ENCODE measurements at regions not wholly inside any gene's neighbourhood (a gene's known extent, or its start where the extent isn't known, plus 50 kb on each side); places are given as distances from the start of the nearest gene placed in this dataset.

- DNase-seq: no peak
- intact Hi-C loops (cut with DNase I): no loop called here
- no peak for TF ChIP-seq POLR2AphosphoS5 (IDR thresholded peaks at IDR 0.05)
- TF ChIP-seq, protein P1, sequence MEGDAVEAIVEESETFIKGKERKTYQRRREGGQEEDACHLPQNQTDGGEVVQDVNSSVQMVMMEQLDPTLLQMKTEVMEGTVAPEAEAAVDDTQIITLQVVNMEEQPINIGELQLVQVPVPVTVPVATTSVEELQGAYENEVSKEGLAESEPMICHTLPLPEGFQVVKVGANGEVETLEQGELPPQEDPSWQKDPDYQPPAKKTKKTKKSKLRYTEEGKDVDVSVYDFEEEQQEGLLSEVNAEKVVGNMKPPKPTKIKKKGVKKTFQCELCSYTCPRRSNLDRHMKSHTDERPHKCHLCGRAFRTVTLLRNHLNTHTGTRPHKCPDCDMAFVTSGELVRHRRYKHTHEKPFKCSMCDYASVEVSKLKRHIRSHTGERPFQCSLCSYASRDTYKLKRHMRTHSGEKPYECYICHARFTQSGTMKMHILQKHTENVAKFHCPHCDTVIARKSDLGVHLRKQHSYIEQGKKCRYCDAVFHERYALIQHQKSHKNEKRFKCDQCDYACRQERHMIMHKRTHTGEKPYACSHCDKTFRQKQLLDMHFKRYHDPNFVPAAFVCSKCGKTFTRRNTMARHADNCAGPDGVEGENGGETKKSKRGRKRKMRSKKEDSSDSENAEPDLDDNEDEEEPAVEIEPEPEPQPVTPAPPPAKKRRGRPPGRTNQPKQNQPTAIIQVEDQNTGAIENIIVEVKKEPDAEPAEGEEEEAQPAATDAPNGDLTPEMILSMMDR (IDR thresholded peaks at IDR 0.05): no peak
- TF ChIP-seq POLR2A (IDR thresholded peaks at IDR 0.05): no peak
- TF ChIP-seq EP300 (IDR thresholded peaks at IDR 0.05): no peak
- no peaks in the 10 kb centered on the region for H3K36me3 ChIP-seq
- no peaks in the 10 kb centered on the region for H3K4me1 ChIP-seq
- H3K4me3 ChIP-seq: no peak overlapping the region
- WGBS, 2 donors: 79 to 88% methylated on average over 15 of the region's 15 CpGs
- no peak overlapping the region for H3K27ac ChIP-seq
- peaks cover 0 to 10% (median 3%) of the 10 kb centered on the region in 3 donors for H3K27me3 ChIP-seq
- H3K9me3 ChIP-seq: peaks cover 0 to 3% (median 0%) of the 10 kb centered on the region in 4 donors
These were observed 1258.8 kb downstream of the BRD1 start for GRCh38 chr22:48568736-48569330.

GRCh38 chr22:48567213-48567975 lies 1260.3 kb downstream of the BRD1 start:
- no peaks in the 10 kb centered on the region for H3K27me3 ChIP-seq
- no peak overlapping the region for H3K27ac ChIP-seq
- no peak overlapping the region for H3K4me3 ChIP-seq
- WGBS, 2 donors: 37 to 40% methylated on average over 18 of the region's 18 CpGs
- no peaks in the 10 kb centered on the region for H3K4me1 ChIP-seq
- no peaks in the 10 kb centered on the region for H3K36me3 ChIP-seq
- intact Hi-C loops (cut with DNase I): no loop called here
- TF ChIP-seq POLR2AphosphoS5 (IDR thresholded peaks at IDR 0.05) (no peak), EP300 (IDR thresholded peaks at IDR 0.05) (no peak), POLR2A (IDR thresholded peaks at IDR 0.05) (no peak)
- TF ChIP-seq, protein P1 (IDR thresholded peaks at IDR 0.05): no peak
- no peak for DNase-seq
- H3K9me3 ChIP-seq: peaks cover 0 to 3% (median 0%) of the 10 kb centered on the region in 4 donors

DNA sequence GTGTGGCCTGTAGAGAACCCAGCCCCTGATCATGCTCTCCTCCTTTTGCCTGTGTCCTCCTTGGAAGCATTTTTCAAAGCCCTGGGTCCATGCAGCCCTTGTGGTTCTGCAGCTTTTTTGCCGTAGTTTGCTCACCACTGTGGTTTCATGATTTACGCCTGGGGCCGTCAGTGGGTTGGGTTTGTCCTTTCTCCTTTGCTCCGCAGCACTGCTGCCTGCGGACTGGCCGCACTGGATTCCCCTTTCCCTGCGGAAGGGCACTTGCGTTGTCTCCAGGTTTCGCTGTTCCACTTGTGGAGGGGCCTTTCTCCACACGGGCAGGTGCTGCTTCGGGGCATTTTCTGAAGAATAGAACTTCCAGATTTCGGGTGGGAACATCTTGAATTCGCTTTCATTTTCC lies 1260.9 kb downstream of the BRD1 start:
- TF ChIP-seq EP300 (IDR thresholded peaks at IDR 0.05) (no peak), POLR2AphosphoS5 (IDR thresholded peaks at IDR 0.05) (no peak), POLR2A (IDR thresholded peaks at IDR 0.05) (no peak)
- TF ChIP-seq, protein P1 (IDR thresholded peaks at IDR 0.05): no peak
- Histone ChIP-seq H3K9me3 (peaks cover 0 to 3% (median 0%) of the 10 kb centered on the region in 4 donors), H3K27me3 (no peaks in the 10 kb centered on the region), H3K36me3 (no peaks in the 10 kb centered on the region), H3K4me1 (no peaks in the 10 kb centered on the region), H3K27ac (no peak overlapping the region), H3K4me3 (no peak overlapping the region)
- no peak for DNase-seq
- intact Hi-C loops (cut with DNase I): no loop called here
- WGBS, 2 donors: 27 to 47% methylated on average over 13 of the region's 13 CpGs

DNA sequence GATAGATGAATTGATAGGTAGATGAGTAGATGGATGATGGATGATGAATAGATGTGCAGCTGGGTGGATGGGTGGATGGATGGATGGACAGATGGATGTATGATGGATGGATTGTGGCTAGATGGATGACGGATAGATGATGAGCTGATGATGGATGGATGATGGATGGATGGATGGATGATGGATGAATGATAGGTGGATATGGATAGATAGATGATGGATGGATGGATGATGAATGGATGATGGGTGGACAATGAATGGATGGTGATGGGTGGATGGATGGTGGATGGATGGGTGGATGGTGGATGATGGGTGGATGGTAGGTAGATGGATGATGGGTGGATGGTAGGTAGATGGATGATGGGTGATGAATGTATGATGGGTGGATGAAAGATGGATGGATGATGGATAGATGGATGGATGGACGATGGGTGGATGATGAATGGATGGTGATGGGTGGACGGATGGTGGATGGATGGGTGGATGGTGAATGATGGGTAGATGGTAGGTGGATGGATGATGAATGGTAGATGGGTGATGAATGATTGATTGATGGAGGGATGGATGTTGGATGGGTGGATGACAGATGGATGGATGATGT lies 1261.7 kb downstream of the BRD1 start:
- H3K4me1 ChIP-seq: no peaks in the 10 kb centered on the region
- no peak for DNase-seq
- intact Hi-C loops (cut with DNase I): no loop called here
- TF ChIP-seq POLR2A (IDR thresholded peaks at IDR 0.05) (no peak), EP300 (IDR thresholded peaks at IDR 0.05) (no peak), POLR2AphosphoS5 (IDR thresholded peaks at IDR 0.05) (no peak)
- TF ChIP-seq, protein P1 (IDR thresholded peaks at IDR 0.05): no peak
- H3K27ac ChIP-seq: no peak overlapping the region
- no peaks in the 10 kb centered on the region for H3K27me3 ChIP-seq
- WGBS, 2 donors: 89 to 94% methylated on average over 3 of the region's 3 CpGs
- peaks cover 0 to 3% (median 0%) of the 10 kb centered on the region in 4 donors for H3K9me3 ChIP-seq
- no peak overlapping the region for H3K4me3 ChIP-seq
- no peaks in the 10 kb centered on the region for H3K36me3 ChIP-seq
